GM12872 (cell line): ENCODE measurements at regions not wholly inside any gene's neighbourhood (a gene's known extent, or its start where the extent isn't known, plus 50 kb on each side); places are given as distances from the start of the nearest gene placed in this dataset.

Experiments used
- CTCF ChIP-seq: IDR thresholded peaks from 3 replicates; pipeline ENCODE4 v1.5.1; 2011; ENCODE audit warnings: low read depth, mild to moderate bottlenecking, low read length, moderate library complexity; ENCODE audit not compliant: insufficient read depth

- no peak for TF ChIP-seq CTCF
Observed at GRCh38 chr13:90641884-90642283, 705.6 kb upstream of the MIR17HG start.

- no peak for TF ChIP-seq CTCF
Observed at GRCh38 chr13:90645582-90645981, 701.9 kb upstream of the MIR17HG start.

- no peak for TF ChIP-seq CTCF
Observed at GRCh38 chr13:90648497-90648896, 699.0 kb upstream of the MIR17HG start.

GRCh38 chr13:90652036-90652435 lies 695.5 kb upstream of the MIR17HG start:
- no peak for TF ChIP-seq CTCF

GRCh38 chr13:90654970-90655369 lies 692.5 kb upstream of the MIR17HG start:
- no peak for TF ChIP-seq CTCF

GRCh38 chr13:90673746-90674145 lies 673.7 kb upstream of the MIR17HG start:
- TF ChIP-seq CTCF: no peak

- TF ChIP-seq CTCF: no peak
Observed at GRCh38 chr13:90675129-90675528, 672.4 kb upstream of the MIR17HG start.

- TF ChIP-seq CTCF: no peak
Observed at GRCh38 chr13:90680826-90681225, 666.7 kb upstream of the MIR17HG start.
